Testis (tissue), 2 donors: ENCODE measurements at regions not wholly inside any gene's neighbourhood (a gene's known extent, or its start where the extent isn't known, plus 50 kb on each side); places are given as distances from the start of the nearest gene placed in this dataset.

ENCODE experiments used
- DNase-seq: peaks from one replicate; pipeline ENCODE4 v3.0.0-alpha.2; 2019
- H3K27ac ChIP-seq, 2 donors: fragments of 200-600 bp; sonication (generic); one replicate each; pipeline ENCODE4 v1.5.1; 2019
- H3K27me3 ChIP-seq: fragments of 200-600 bp; sonication (generic); one replicate; pipeline ENCODE4 v1.5.1; 2019
- H3K36me3 ChIP-seq: fragments of 200-600 bp; sonication (generic); one replicate; pipeline ENCODE4 v1.5.1; 2017; ENCODE audit warnings: low read depth; ENCODE audit errors: missing control alignments
- H3K4me1 ChIP-seq: fragments of 200-600 bp; sonication (generic); one replicate; pipeline ENCODE4 v1.5.1; 2019
- H3K4me3 ChIP-seq, 2 donors: fragments of 200-600 bp; sonication (generic); one replicate each; pipeline ENCODE4 v1.5.1; 2017 to 2019
- H3K9me3 ChIP-seq: fragments of 200-600 bp; sonication (generic); one replicate; pipeline ENCODE4 v1.5.1; 2017
- CTCF ChIP-seq, 3 experiments: fragments of 450-650 bp in 2 of 3; fragments of 200-600 bp in 1 of 3; sonication (generic) in 1 of 3; IDR thresholded peaks; one replicate each; pipeline ENCODE4 v1.5.1; 2016 to 2019; ENCODE audit warnings: antibody characterized with exemption in 3 of 3, mild to moderate bottlenecking in 2 of 3, moderate library complexity in 1 of 3
- POLR2A ChIP-seq: fragments of 450-650 bp; IDR thresholded peaks from one replicate; pipeline ENCODE4 v1.6.1; 2017; ENCODE audit warnings: antibody characterized with exemption, mild to moderate bottlenecking, moderate library complexity
- WGBS, 2 donors: methylation state at CpG; one replicate each; pipeline ENCODE4 v1.1.5; 2018; 5-methylcytosine and 5-hydroxymethylcytosine counted together
- intact Hi-C: fragments of 100-400 bp; cut with DNase I; formaldehyde crosslinking; loops from one replicate; pipeline ENCODE4 v1.15.1; 2023; ENCODE audit warnings: low total_unique reads

GRCh38 chr4:14143892-14144291 lies 516.4 kb upstream of the BOD1L1 start:
- no peak overlapping the region for H3K27ac ChIP-seq
- H3K4me3 ChIP-seq, result no peak overlapping the region
- no peaks in the 10 kb centered on the region for H3K4me1 ChIP-seq
- 38 to 53% methylated on average over 1 of the region's 1 CpG for WGBS, 2 donors
- no peak for TF ChIP-seq CTCF (IDR thresholded peaks at IDR 0.05)
- TF ChIP-seq POLR2A, result no peak
- H3K9me3 ChIP-seq, result no peaks in the 10 kb centered on the region
- H3K27me3 ChIP-seq, result no peaks in the 10 kb centered on the region
- intact Hi-C loops, result no loop called here
- DNase-seq, result no peak
- no peaks in the 10 kb centered on the region for H3K36me3 ChIP-seq

GRCh38 chr4:14149176-14150053 lies 521.9 kb upstream of the BOD1L1 start:
- TF ChIP-seq CTCF (IDR thresholded peaks at IDR 0.05), result no peak
- TF ChIP-seq POLR2A, result no peak
- H3K27ac ChIP-seq, result no peak overlapping the region
- H3K4me1 ChIP-seq, result no peaks in the 10 kb centered on the region
- H3K36me3 ChIP-seq, result no peaks in the 10 kb centered on the region
- WGBS, 2 donors, result 51 to 60% methylated on average over 6 of the region's 6 CpGs
- intact Hi-C loops, result no loop called here
- no peak overlapping the region for H3K4me3 ChIP-seq
- no peak for DNase-seq
- no peaks in the 10 kb centered on the region for H3K9me3 ChIP-seq
- no peaks in the 10 kb centered on the region for H3K27me3 ChIP-seq

GRCh38 chr4:14151101-14151500 lies 523.6 kb upstream of the BOD1L1 start:
- Histone ChIP-seq H3K9me3 (no peaks in the 10 kb centered on the region), H3K4me1 (no peaks in the 10 kb centered on the region), H3K36me3 (no peaks in the 10 kb centered on the region), H3K27ac (no peak overlapping the region), H3K27me3 (no peaks in the 10 kb centered on the region), H3K4me3 (no peak overlapping the region)
- no peak for TF ChIP-seq POLR2A
- TF ChIP-seq CTCF (IDR thresholded peaks at IDR 0.05), result no peak
- 55 to 93% methylated on average over 2 of the region's 2 CpGs for WGBS, 2 donors
- no peak for DNase-seq
- intact Hi-C loops, result no loop called here

- Histone ChIP-seq H3K27ac (no peak overlapping the region), H3K27me3 (no peaks in the 10 kb centered on the region), H3K9me3 (no peaks in the 10 kb centered on the region), H3K4me1 (no peaks in the 10 kb centered on the region), H3K36me3 (no peaks in the 10 kb centered on the region), H3K4me3 (no peak overlapping the region)
- TF ChIP-seq POLR2A (no peak), CTCF (IDR thresholded peaks at IDR 0.05) (no peak)
- DNase-seq, result no peak
- 80 to 85% methylated on average over 4 of the region's 4 CpGs for WGBS, 2 donors
- intact Hi-C loops, result no loop called here
These were observed 525.5 kb upstream of the BOD1L1 start for GRCh38 chr4:14152834-14153519.
